Smooth muscle cell (in vitro differentiated cells): ENCODE measurements at regions not wholly inside any gene's neighbourhood (a gene's known extent, or its start where the extent isn't known, plus 50 kb on each side); places are given as distances from the start of the nearest gene placed in this dataset.

Experiments used
- DNase-seq: peaks from one replicate; lab custom pipeline; 2025; ENCODE audit not compliant: unreplicated experiment; lab: John Stamatoyannopoulos, UW
- H2AFZ ChIP-seq: fragments of 200-600 bp; sonication (generic); 2 replicates; pipeline ENCODE4 v1.6.0; 2016; ENCODE audit warnings: antibody characterized with exemption, low read depth, mild to moderate bottlenecking
- H3F3A ChIP-seq: fragments of 200-600 bp; sonication (generic); 2 replicates; pipeline ENCODE4 v1.6.0; 2017; ENCODE audit warnings: antibody characterized with exemption, low read depth
- H3K27ac ChIP-seq: fragments of 200-600 bp; sonication (generic); 2 replicates; pipeline ENCODE4 v1.5.1; 2016; ENCODE audit warnings: low read depth, mild to moderate bottlenecking
- H3K27me3 ChIP-seq: fragments of 200-600 bp; sonication (generic); 2 replicates; pipeline ENCODE4 v1.6.1; 2016; ENCODE audit warnings: low read depth, mild to moderate bottlenecking
- H3K36me3 ChIP-seq: fragments of 200-600 bp; sonication (generic); 2 replicates; pipeline ENCODE4 v1.5.1; 2016; ENCODE audit warnings: low read depth
- H3K4me1 ChIP-seq: fragments of 200-600 bp; sonication (generic); 2 replicates; pipeline ENCODE4 v1.5.1; 2016; ENCODE audit warnings: low read depth
- H3K4me2 ChIP-seq: fragments of 200-600 bp; sonication (generic); 2 replicates; pipeline ENCODE4 v1.6.0; 2016; ENCODE audit warnings: mild to moderate bottlenecking
- H3K4me3 ChIP-seq: fragments of 200-600 bp; sonication (generic); 2 replicates; pipeline ENCODE4 v1.5.1; 2016; ENCODE audit warnings: mild to moderate bottlenecking
- H3K79me2 ChIP-seq: fragments of 200-600 bp; sonication (generic); 2 replicates; pipeline ENCODE4 v1.6.0; 2016; ENCODE audit warnings: low read depth, mild to moderate bottlenecking
- H3K9ac ChIP-seq: fragments of 200-600 bp; sonication (generic); 2 replicates; pipeline ENCODE4 v1.6.0; 2016; ENCODE audit warnings: low read depth
- H3K9me3 ChIP-seq: fragments of 200-600 bp; sonication (generic); replicated peaks from 2 replicates; pipeline ENCODE4 v1.5.1; 2016; ENCODE audit warnings: low read depth
- H4K20me1 ChIP-seq: fragments of 200-600 bp; sonication (generic); 2 replicates; pipeline ENCODE4 v1.6.0; 2016; ENCODE audit warnings: low read depth
- CTCF ChIP-seq: fragments of 200-600 bp; sonication (generic); IDR thresholded peaks from 2 replicates; pipeline ENCODE4 v1.5.1; 2017; ENCODE audit warnings: borderline replicate concordance, mild to moderate bottlenecking, antibody characterized with exemption; ENCODE audit not compliant: insufficient read depth, poor library complexity, severe bottlenecking
- WGBS: methylation state at CpG from one replicate; pipeline ENCODE4 v1.1.7; 2016; ENCODE audit warnings: low lambda C conversion rate; 5-methylcytosine and 5-hydroxymethylcytosine counted together

GRCh38 chr1:22225858-22226589, 83.1 kb upstream of the WNT4 start:
- no peaks in the 10 kb centered on the region for H3K79me2 ChIP-seq
- no peak for TF ChIP-seq CTCF
- H3K4me1 ChIP-seq: no peaks in the 10 kb centered on the region
- no peak overlapping the region for H3K4me2 ChIP-seq
- H3K27me3 ChIP-seq: no peaks in the 10 kb centered on the region
- H3F3A ChIP-seq: no peaks in the 10 kb centered on the region
- 74% methylated on average over 11 of the region's 11 CpGs for WGBS
- no peak overlapping the region for H3K27ac ChIP-seq
- no peak overlapping the region for H2AFZ ChIP-seq
- no peak overlapping the region for H3K9ac ChIP-seq
- no peaks in the 10 kb centered on the region for H3K9me3 ChIP-seq
- no peak overlapping the region for H3K4me3 ChIP-seq
- no peak for DNase-seq
- no peaks in the 10 kb centered on the region for H4K20me1 ChIP-seq
- H3K36me3 ChIP-seq: no peaks in the 10 kb centered on the region

GRCh38 chr1:22228074-22228473, 85.2 kb upstream of the WNT4 start:
- no peak overlapping the region for H2AFZ ChIP-seq
- no peak overlapping the region for H3K27ac ChIP-seq
- no peaks in the 10 kb centered on the region for H3K36me3 ChIP-seq
- H3K9me3 ChIP-seq: no peaks in the 10 kb centered on the region
- no peak for TF ChIP-seq CTCF
- H3F3A ChIP-seq: no peaks in the 10 kb centered on the region
- WGBS: 98% methylated on average over 8 of the region's 8 CpGs
- no peak overlapping the region for H3K4me2 ChIP-seq
- no peaks in the 10 kb centered on the region for H4K20me1 ChIP-seq
- no peak overlapping the region for H3K4me3 ChIP-seq
- DNase-seq: no peak
- H3K4me1 ChIP-seq: no peaks in the 10 kb centered on the region
- H3K9ac ChIP-seq: no peak overlapping the region
- peaks cover 6% of the 10 kb centered on the region for H3K27me3 ChIP-seq
- no peaks in the 10 kb centered on the region for H3K79me2 ChIP-seq

- no peak overlapping the region for H3K27ac ChIP-seq
Observed at GRCh38 chr1:22228505-22228911, 85.6 kb upstream of the WNT4 start.

More at GRCh38 chr1:22228505-22228911, 85.6 kb upstream of the WNT4 start:
- Histone ChIP-seq H3K4me3 (no peak overlapping the region), H3K27me3 (peaks cover 7% of the 10 kb centered on the region), H3K4me1 (no peaks in the 10 kb centered on the region), H3K4me2 (no peak overlapping the region), H3K36me3 (no peaks in the 10 kb centered on the region), H3K9ac (no peak overlapping the region), H3K79me2 (no peaks in the 10 kb centered on the region), H3K9me3 (no peaks in the 10 kb centered on the region), H4K20me1 (no peaks in the 10 kb centered on the region), H3F3A (no peaks in the 10 kb centered on the region), H2AFZ (no peak overlapping the region)
- WGBS: 67% methylated on average over 7 of the region's 7 CpGs
- TF ChIP-seq CTCF: no peak
- DNase-seq: no peak
